Kidney capillary endothelial cell (primary cell): ENCODE measurements at regions not wholly inside any gene's neighbourhood (a gene's known extent, or its start where the extent isn't known, plus 50 kb on each side); places are given as distances from the start of the nearest gene placed in this dataset.

ENCODE experiments used
- DNase-seq: peaks from one replicate; pipeline ENCODE4 v3.0.0-alpha.2; 2018; ENCODE audit warnings: low spot score

- DNase-seq = no peak
Measured at GRCh38 chr1:224486801-224487583, 52.4 kb upstream of the WDR26 start.

- DNase-seq = no peak
Measured at GRCh38 chr1:224488806-224489499, 54.4 kb upstream of the WDR26 start.

GRCh38 chr1:224489534-224490365 lies 55.2 kb upstream of the WDR26 start:
- DNase-seq = no peak

GRCh38 chr1:224490549-224491537 lies 56.2 kb upstream of the WDR26 start:
- no peak for DNase-seq

GRCh38 chr1:224492015-224492414 lies 57.4 kb upstream of the WDR26 start:
- no peak for DNase-seq

- no peak for DNase-seq
Measured at GRCh38 chr1:224492632-224493031, 58.0 kb upstream of the WDR26 start.

GRCh38 chr1:224493269-224493668 lies 58.7 kb upstream of the WDR26 start:
- no peak for DNase-seq

GRCh38 chr1:224494343-224494742 lies 59.7 kb upstream of the WDR26 start:
- no peak for DNase-seq

- no peak for DNase-seq
Measured at GRCh38 chr1:224495866-224496265, 61.3 kb upstream of the WDR26 start.

DNA sequence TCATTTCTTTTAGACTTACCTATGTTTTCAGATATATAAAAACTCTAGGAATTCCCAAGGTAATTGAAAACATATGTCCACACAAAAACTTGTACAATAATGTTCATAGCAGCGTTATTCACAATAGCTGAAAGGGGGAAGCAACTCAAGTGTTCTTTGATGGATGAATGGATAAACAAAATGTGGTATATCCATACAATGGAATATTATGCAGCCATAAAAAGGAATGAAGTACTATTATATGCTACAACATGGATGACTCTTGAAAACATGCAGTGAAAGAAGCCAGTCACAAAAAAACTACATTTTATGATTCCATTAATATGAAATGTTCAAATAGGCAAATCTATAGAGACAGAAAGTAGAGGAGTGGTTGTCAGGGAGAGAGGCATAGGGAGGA lies 62.2 kb upstream of the WDR26 start:
- DNase-seq = no peak

DNA sequence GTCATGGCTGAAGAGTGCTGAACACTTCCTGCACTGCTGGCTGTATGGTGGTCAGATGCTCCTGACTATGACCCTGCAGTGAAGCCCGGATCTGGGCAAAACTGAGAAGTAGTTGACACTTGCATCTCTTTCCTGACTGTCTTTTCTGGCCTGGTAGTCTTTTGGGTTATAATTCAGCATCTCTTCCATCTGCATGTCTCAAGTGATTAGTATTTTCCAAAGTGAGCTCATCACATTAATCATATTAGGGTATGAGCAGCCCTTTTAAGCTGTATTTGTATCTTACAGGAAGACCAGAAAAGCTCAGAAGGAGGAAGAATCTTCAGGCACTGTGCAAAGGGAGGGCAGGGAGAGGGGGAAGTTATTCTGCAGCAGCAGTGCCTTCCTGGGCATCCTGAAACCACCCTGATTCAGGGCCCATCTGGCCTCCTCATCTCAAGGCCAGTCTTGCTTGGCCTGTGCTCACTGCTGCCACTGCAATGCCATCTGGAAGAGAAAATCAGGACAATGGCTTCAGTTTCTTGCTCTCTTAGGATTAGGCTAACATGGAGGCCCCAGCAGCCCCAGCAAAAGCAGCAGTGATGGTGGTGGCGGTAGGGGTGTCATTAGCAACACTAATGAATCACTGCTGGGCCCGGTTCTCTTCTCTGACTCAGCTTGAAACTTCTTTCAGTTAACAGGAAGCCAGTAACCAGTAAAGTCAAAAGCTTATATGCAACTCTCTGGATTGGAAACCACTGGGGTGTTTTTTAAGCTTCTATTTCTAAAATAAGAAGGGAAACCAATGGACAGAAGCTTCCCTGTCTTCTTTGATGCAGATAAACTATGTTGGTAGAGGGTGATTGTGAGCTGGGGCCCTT lies 63.3 kb upstream of the WDR26 start:
- peak; percentile 90 for DNase-seq

GRCh38 chr1:224498574-224499170 lies 64.1 kb upstream of the WDR26 start:
- DNase-seq = peak; percentile 83

- DNase-seq = no peak
Measured at GRCh38 chr1:224499204-224499603, 64.6 kb upstream of the WDR26 start.

- no peak for DNase-seq
Measured at GRCh38 chr1:224500796-224501195, 66.2 kb upstream of the WDR26 start.

- no peak for DNase-seq
Measured at GRCh38 chr1:224501836-224502235, 67.2 kb upstream of the WDR26 start.

- no peak for DNase-seq
Measured at GRCh38 chr1:224502459-224503160, 68.0 kb upstream of the WDR26 start.

DNA sequence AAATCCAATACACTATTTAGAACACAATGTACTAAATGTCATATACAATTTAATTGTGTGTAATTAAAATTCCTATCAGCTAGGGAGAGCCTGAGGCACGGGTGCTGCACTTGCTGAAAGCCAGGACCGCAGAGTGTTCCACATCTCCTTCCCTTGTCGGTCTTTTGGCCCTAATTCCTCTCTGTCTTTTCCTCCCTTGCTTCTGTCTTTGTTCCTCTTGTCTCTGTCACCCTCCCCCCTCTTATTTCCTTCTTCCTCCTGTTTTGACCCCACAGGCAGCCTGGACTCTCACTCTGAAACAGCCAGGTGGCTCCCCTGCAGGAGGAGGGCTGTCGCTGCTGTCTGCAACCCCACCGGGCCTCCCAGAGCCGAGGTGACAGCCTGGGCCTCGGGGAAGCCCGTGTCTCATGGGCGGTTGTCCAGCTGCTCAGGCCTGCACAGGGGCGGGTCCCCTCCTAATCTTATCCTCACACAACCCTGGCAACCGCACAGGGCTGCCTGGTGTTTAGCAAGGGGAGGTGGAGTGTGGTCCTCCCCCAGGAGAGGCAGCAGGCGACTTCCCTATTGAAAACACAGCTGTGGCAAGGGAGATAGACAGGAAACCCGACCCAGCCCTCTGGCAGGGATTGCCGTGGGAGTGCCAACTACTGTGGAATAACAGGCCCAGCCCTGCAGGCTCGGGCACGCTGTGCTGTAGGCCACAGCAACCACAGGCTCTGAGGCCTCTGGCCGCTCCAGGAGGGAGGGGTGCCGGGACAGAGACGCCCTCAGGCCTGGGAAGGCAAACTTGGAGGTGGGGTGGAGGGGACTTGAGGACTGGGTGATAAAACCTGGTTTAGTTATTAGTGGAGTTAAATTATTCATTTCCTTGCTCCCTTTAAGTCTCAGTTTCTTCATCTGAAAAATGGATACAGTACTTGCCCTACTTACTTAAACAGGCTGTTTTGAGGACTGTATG lies 68.8 kb upstream of the WDR26 start:
- no peak for DNase-seq

GRCh38 chr1:224504297-224505041 lies 69.9 kb upstream of the WDR26 start:
- no peak for DNase-seq
